Sciatic nerve (tissue), 2 donors: ENCODE measurements at regions not wholly inside any gene's neighbourhood (a gene's known extent, or its start where the extent isn't known, plus 50 kb on each side); places are given as distances from the start of the nearest gene placed in this dataset.
A peak's percentile ranks its signal among the peaks of the same experiment; 100 is the strongest.

Experiments
- ATAC-seq: fragments of 200-7000 bp; cut with Tn5 transposase; one replicate; pipeline ENCODE4 v1.9.1; 2020; ENCODE audit warnings: mild to moderate bottlenecking, moderate library complexity
- DNase-seq: peaks from one replicate; pipeline ENCODE4 v3.0.0-alpha.2; 2020; ENCODE audit warnings: low spot score
- intact Hi-C: fragments of 100-400 bp; cut with DNase I; formaldehyde crosslinking; loops from one replicate; pipeline ENCODE4 v1.14.2; 2022
- donor health status: DM: no; HTN: no; CAD: no.
- donor health status: DM: no; HTN: no; CAD: no.

- ATAC-seq = no peak
Measured at GRCh38 chr5:100479079-100479688, 56.0 kb upstream of the FAM174A start.

GRCh38 chr5:100472091-100472490, 63.1 kb upstream of the FAM174A start:
- intact Hi-C loops = no loop called here
- no peak for ATAC-seq

More at GRCh38 chr5:100479079-100479688, 56.0 kb upstream of the FAM174A start:
- no peak for DNase-seq
- intact Hi-C loops = loop anchor here (5.0 kb wide), 1 partner anchor 328 kb away; no protein-coding TSS in a partner anchor

GRCh38 chr5:100469767-100470166, 65.4 kb upstream of the FAM174A start:
- no peak for DNase-seq
- intact Hi-C loops = no loop called here
- no peak for ATAC-seq

More at GRCh38 chr5:100472091-100472490, 63.1 kb upstream of the FAM174A start:
- DNase-seq = no peak

- ATAC-seq (no peak), DNase-seq (no peak)
- intact Hi-C loops = no loop called here
Measured at GRCh38 chr5:100464418-100464817, 70.8 kb upstream of the FAM174A start.

- DNase-seq (no peak), ATAC-seq (no peak)
- intact Hi-C loops = no loop called here
Measured at GRCh38 chr5:100456615-100457014, 78.6 kb upstream of the FAM174A start.

- DNase-seq (no peak), ATAC-seq (no peak)
Measured at GRCh38 chr5:100452126-100452525, 83.0 kb upstream of the FAM174A start.

GRCh38 chr5:100448111-100448528, 87.1 kb upstream of the FAM174A start:
- intact Hi-C loops = no loop called here
- no peak for DNase-seq
- no peak for ATAC-seq

More at GRCh38 chr5:100452126-100452525, 83.0 kb upstream of the FAM174A start:
- intact Hi-C loops = no loop called here

GRCh38 chr5:100446879-100447430, 88.2 kb upstream of the FAM174A start:
- DNase-seq = no peak
- intact Hi-C loops = no loop called here
- ATAC-seq = no peak

- intact Hi-C loops = no loop called here
- DNase-seq = no peak
- ATAC-seq = no peak
Measured at GRCh38 chr5:100444961-100445360, 90.2 kb upstream of the FAM174A start.

GRCh38 chr5:100434815-100435214, 100.4 kb upstream of the FAM174A start:
- no peak for DNase-seq
- intact Hi-C loops = no loop called here
- no peak for ATAC-seq

- ATAC-seq = no peak
- no peak for DNase-seq
- intact Hi-C loops = no loop called here
Measured at GRCh38 chr5:100432741-100433140, 102.4 kb upstream of the FAM174A start.

- intact Hi-C loops = no loop called here
- ATAC-seq = peak; percentile 41
- DNase-seq = peak; percentile 63
Measured at GRCh38 chr5:100430268-100431195, 104.6 kb upstream of the FAM174A start.

- DNase-seq = no peak
- no peak for ATAC-seq
- intact Hi-C loops = no loop called here
Measured at GRCh38 chr5:100424787-100425186, 110.4 kb upstream of the FAM174A start.

- intact Hi-C loops = no loop called here
- no peak for ATAC-seq
- DNase-seq = no peak
Measured at GRCh38 chr5:100424017-100424416, 111.2 kb upstream of the FAM174A start.

- ATAC-seq (no peak), DNase-seq (no peak)
- intact Hi-C loops = no loop called here
Measured at GRCh38 chr5:100423330-100423729, 111.8 kb upstream of the FAM174A start.

- intact Hi-C loops = no loop called here
- ATAC-seq (no peak), DNase-seq (no peak)
Measured at GRCh38 chr5:100421360-100421759, 113.8 kb upstream of the FAM174A start.

GRCh38 chr5:100418231-100418630, 116.9 kb upstream of the FAM174A start:
- intact Hi-C loops = no loop called here
- DNase-seq (no peak), ATAC-seq (no peak)

- intact Hi-C loops = no loop called here
- no peak for ATAC-seq
- DNase-seq = no peak
Measured at GRCh38 chr5:100409660-100410151, 125.5 kb upstream of the FAM174A start.

- intact Hi-C loops = no loop called here
- ATAC-seq = no peak
- DNase-seq = no peak
Measured at GRCh38 chr5:100407053-100407452, 128.1 kb upstream of the FAM174A start.

GRCh38 chr5:100406640-100407039, 128.5 kb upstream of the FAM174A start:
- intact Hi-C loops = no loop called here
- no peak for ATAC-seq

More at GRCh38 chr5:100406640-100407039, 128.5 kb upstream of the FAM174A start:
- no peak for DNase-seq
